Stimulated activated CD8-positive, alpha-beta memory T cell treated with anti-CD3 and anti-CD28 coated beads, Interleukin-12 subunit alpha, Interleukin-12 subunit beta, amount 100 ng/mL, for 24 hours (primary cell): ENCODE measurements at regions not wholly inside any gene's neighbourhood (a gene's known extent, or its start where the extent isn't known, plus 50 kb on each side); places are given as distances from the start of the nearest gene placed in this dataset.
"Not testable (repeated sequence)": the region's sequence is repeated elsewhere in the genome, so short reads cannot be mapped to it uniquely, and the experiment has no call there.

Experiments
- DNase-seq: peaks from one replicate; pipeline ENCODE4 v3.0.0-alpha.2; 2020; ENCODE audit errors: extremely low read depth

DNA sequence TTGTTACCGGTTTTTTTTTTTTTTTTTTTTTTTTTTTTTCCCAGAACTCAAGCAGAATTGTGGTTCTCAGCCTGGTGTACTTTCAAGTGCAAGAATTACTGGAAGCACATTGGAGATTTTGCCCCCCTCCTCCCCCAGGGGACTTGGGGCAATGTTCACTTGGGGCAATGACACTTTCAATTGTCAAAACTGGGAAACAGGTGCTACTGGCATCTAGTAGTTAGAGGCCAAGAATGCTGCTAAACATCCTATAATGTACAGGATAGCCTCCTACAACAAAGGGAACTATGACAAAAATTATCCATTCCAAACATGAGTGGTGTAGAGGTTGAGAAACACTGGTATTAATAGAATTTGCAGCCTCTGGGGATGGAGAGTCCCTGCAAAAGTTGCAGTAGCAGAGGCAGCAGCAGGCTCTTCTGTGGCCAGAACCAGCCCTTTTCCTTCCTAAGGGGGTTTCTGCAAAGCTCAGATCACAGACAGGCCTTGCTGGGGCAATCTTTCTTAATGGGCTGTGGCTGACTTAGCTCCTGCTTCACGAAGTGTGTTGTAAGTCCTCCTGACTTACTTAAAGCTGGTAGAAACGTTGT lies 144.3 kb upstream of the MRPS22 start:
- DNase-seq, result no peak

DNA sequence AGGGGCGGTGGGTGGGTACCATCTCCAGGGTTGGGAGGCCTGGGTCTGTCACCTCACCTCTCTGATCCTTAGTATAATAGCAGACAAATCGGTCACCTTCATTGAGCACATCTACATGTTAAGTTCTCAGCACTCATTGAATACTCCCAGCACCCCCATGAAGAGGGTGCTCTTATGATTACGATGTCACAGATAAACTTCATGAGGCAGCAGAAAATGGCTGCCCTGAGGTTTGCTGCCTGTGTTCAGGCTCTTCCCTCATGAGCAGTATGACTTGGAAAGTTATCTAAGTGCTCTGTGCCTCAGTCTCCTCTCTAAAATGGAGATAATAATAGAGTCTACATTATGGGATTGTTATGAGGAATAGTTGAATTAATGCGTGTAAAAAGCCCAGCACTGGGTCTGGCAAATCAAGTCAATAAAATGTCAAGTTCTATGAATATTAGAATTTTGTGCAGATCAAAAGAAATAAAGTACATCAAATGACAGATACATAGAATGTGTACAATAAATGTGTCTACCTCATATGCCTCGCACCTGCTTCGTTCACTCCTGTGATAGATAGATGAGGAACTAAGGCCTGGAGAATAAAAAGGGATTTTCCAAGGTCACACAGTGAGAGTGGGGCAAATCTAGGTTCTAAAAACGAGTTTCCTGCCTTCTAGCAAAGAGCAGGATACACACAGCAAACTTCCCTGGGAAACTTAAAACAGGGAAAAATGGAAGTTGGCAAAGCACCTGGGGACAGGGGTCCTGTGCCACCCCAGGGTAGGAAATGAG lies 142.2 kb upstream of the MRPS22 start:
- no peak for DNase-seq

- no peak for DNase-seq
These were observed 141.4 kb upstream of the MRPS22 start for GRCh38 chr3:139202226-139202958.

GRCh38 chr3:139202959-139203349 lies 140.9 kb upstream of the MRPS22 start:
- no peak for DNase-seq

DNA sequence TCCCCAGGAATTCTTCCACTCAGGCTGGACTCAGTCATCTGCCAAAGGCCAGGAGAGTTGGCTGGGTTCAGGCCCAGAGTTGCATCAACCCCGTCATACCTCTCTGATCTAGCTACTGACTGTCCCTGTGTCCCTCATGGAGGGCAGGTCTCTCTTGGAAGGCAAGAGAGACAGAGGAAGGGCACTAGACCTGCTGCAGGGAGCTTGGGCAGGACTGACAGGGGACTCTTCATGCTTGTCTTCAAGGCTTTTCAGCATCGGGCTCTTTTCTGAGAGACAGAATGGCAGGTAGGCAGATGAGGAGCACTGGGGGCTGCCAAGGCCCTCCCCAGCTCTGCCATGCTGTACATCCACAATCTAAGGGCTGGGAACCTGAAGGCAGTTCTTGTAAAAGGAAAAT lies 140.1 kb upstream of the MRPS22 start:
- DNase-seq, result no peak

DNA sequence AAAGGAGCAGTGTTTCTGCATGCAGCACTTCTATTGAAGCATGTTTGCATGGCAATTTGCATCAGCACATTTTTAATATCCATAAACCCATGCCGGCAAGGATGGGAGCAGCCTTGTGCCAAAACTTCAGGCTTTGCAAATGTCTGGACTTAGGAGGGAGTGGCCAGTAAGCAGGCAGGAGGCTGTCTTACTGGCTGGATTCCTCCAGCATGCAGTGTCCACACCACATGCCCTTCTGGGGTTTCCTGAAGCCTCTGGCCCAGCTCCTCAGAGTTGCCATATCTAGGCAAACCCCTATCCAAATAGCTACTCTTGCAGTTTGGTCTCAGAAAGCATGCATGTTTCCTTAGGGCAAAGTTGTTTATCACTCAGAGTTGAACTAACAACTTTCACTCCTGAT lies 139.1 kb upstream of the MRPS22 start:
- no peak for DNase-seq

GRCh38 chr3:139213936-139214335 lies 129.9 kb upstream of the MRPS22 start:
- no peak for DNase-seq

DNA sequence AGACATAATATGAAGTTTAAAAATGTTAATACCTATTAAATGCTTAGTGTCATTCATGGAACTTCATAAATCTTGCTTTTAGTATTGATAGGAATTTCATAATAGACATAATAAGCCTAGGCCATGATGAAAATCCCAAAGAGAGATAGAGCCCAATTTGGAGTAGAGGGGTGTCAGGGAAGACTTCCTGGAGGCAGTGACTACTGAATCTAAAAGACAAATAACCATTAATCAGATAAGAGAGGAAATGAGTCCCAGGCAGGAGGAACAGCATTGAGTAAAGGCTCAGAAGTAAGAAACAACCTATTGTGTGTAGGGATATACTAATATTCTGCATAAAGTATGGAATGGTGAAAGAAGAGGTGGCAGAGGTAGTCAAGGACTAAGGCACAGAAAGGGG lies 126.9 kb upstream of the MRPS22 start:
- no peak for DNase-seq

DNA sequence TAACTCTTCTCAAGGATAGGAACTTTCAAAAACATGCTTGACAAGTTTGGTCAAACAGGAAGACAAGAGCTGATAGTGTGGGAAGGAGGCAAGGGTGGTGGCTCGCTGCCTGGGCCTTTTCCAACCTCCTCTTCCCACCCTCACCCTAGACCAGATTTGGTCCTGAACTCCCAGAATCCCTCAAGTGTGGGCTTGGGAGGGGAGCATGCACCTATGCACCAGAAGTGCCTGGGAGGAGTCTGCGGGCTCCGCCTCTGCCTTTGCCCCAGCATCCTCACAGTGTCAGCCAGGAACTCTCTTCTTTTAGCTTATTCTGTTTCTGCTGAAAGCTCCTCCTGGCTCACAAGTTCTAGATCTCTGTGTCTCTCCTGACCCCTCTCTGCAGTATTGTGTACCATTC lies 126.2 kb upstream of the MRPS22 start:
- no peak for DNase-seq

GRCh38 chr3:139218046-139218445 lies 125.8 kb upstream of the MRPS22 start:
- no peak for DNase-seq

DNA sequence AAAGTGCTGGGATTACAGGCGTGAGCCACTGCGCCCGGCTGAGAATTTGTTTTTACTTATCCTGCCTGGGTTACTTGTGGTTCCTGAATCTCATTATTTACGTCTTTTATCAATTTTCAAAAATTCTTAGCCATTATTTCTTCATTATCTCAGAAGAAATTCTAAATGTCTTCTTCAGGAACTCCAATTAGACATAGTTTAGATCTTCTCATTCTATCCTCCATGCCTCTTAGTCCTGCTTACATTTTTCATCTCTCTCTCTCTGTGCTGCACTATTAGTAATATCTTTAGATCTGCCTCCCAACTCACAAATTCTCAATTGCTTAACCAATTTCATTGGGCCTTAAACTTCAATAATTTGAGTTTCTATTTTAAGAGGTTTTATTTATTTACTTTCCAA lies 124.4 kb upstream of the MRPS22 start:
- no peak for DNase-seq

DNA sequence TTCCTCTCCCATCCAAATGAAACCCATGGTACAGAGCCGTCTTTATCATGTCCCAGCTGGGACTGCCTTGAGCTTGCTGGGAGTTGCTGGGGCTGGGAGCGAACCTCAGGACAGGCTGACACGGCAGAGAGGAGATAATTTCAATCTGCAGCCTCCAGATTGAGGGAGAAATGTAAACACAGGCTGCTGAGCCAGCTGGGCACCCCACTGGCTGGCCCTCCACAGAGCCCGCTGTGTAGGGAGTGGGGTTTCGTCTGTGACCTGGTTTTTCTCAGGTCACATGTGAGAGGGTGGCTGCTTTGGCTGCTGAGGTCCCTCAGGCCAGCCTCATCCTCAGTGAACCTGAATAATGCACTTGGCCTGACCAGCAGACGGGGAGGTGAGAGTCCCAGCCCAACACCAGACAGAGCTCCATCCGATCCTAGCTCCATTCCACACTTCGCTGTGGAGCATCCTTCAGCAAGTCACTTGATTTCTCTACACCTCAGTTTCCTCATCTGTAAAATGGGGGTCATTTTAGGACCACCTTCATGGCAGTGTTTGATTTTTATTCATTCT lies 121.6 kb upstream of the MRPS22 start:
- no peak for DNase-seq

GRCh38 chr3:139225548-139225947 lies 118.3 kb upstream of the MRPS22 start:
- no peak for DNase-seq

GRCh38 chr3:139226731-139227130 lies 117.1 kb upstream of the MRPS22 start:
- no peak for DNase-seq

- no peak for DNase-seq
These were observed 116.7 kb upstream of the MRPS22 start for GRCh38 chr3:139227165-139227564.

DNA sequence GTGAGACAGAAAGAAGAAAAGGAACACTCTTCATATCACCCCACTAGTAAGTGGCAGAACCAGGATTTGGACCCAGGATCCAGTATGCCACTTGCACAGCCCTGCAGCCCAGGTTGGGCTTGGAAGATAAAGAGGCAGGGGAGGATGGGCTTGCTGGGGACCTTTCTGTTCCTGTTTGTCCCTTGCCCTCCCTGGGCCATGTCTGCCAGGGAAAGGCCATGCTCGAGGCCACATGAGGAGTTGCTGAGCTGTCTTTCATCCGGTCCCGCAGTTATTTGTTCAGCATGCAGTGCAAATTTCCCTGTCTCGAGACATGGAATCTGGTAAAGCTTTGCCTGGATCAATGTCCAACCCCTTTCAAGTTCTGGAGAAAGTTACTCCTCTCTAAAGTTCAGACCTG lies 116.0 kb upstream of the MRPS22 start:
- DNase-seq, result no peak

- no peak for DNase-seq
These were observed 113.4 kb upstream of the MRPS22 start for GRCh38 chr3:139230391-139230790.

GRCh38 chr3:139231555-139232281 lies 112.1 kb upstream of the MRPS22 start:
- DNase-seq, result no peak

DNA sequence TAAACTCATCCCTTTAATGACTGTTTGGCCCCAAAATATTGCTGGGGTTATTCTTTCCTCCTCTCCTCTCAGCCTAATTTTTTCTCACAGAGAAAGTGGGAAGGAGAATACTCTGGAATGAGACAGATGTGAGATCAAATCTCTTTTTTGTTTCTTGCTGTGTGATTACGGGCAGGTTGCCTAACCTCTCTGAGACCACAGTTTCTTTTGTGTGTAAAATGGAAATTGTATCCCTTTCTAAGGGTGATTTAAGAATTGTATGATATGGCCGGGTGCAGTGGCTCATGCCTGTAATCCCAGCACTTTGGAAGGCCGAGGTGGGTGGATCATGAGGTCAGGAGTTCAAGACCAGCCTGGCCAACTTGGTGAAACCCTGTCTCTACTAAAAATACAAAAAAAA lies 111.5 kb upstream of the MRPS22 start:
- not testable (repeated sequence) for DNase-seq

GRCh38 chr3:139234491-139234890 lies 109.3 kb upstream of the MRPS22 start:
- DNase-seq, result no peak

DNA sequence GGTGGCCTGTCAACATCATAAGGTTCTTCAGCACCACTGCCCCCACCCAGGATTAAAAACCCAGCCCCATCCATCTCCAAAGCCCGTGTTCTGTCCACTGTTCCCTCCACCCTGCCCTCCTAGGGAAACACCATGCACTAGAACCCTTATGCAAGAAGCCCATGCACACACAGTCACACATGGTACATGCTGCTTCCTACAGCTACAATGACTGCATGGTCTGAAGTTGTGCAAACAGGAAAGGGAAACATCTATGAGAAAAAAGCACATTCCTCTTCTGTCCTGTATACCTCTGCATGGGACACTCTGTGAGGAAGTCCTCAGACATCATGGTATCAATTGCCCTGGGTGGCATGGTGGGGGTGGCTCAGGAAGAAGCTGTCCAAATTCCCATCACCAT lies 108.6 kb upstream of the MRPS22 start:
- no peak for DNase-seq

- DNase-seq, result no peak
These were observed 107.5 kb upstream of the MRPS22 start for GRCh38 chr3:139236336-139236735.
